ENCODE measurements at regions not wholly inside any gene's neighbourhood (a gene's known extent, or its start where the extent isn't known, plus 50 kb on each side); places are given as distances from the start of the nearest gene placed in this dataset.

DNA sequence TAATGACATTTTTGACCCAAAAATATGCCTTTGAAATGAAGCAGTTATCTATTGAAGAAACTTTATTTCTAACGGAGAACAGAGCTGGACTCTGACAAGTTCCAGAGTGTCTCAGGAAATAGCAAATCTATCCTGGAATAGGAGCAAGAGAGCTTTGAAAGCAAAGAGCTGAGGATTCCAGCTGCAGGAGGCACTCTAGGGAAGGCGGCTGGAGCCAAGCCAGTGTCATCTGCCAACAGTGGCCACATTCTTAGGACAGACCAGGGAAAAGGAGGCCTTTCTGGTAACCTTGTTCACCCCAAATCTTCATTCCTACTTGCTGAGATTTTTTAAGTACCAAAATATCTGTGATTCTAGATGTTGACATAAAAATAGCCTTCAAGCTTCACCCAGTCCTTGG, 493.5 kb upstream of the B3GAT1 start:
- TF ChIP-seq, protein P1, sequence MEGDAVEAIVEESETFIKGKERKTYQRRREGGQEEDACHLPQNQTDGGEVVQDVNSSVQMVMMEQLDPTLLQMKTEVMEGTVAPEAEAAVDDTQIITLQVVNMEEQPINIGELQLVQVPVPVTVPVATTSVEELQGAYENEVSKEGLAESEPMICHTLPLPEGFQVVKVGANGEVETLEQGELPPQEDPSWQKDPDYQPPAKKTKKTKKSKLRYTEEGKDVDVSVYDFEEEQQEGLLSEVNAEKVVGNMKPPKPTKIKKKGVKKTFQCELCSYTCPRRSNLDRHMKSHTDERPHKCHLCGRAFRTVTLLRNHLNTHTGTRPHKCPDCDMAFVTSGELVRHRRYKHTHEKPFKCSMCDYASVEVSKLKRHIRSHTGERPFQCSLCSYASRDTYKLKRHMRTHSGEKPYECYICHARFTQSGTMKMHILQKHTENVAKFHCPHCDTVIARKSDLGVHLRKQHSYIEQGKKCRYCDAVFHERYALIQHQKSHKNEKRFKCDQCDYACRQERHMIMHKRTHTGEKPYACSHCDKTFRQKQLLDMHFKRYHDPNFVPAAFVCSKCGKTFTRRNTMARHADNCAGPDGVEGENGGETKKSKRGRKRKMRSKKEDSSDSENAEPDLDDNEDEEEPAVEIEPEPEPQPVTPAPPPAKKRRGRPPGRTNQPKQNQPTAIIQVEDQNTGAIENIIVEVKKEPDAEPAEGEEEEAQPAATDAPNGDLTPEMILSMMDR (IDR thresholded peaks at IDR 0.05) = no peak
- no peak for TF ChIP-seq POLR2A (IDR thresholded peaks at IDR 0.05)

All from body of pancreas (tissue), 4 donors.